ENCODE measurements at regions not wholly inside any gene's neighbourhood (a gene's known extent, or its start where the extent isn't known, plus 50 kb on each side); places are given as distances from the start of the nearest gene placed in this dataset.

DNA sequence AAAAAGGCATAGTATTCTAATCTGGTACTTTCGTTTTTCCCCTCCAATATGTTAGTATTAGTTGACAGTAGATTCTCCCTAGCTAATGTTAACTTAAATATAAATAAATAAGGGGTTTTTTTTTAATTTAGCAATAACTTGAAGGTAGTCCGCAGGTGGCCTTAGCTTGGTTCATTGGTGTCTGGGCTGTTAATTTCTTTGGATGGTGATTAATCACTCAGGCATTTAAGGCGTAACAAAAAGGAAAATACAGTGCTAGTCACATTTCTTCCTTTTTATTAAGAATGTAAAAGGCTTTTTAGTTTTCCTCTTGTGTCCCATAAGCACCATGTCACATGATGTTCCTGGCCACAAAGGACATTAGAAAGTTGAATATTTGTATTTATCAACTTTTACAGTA is 161.0 kb upstream of the POT1 start:
- Histone ChIP-seq H3K4me1 (no peaks in the 10 kb centered on the region), H3K9me3 (no peaks in the 10 kb centered on the region), H3K4me2 (no peak overlapping the region), H3K27ac (no peak overlapping the region), H3K4me3 (no peak overlapping the region)
- ChIA-PET CTCF (no interaction called here), POLR2A (no interaction called here)
- WGBS (ENCODE audit: missing lambda C conversion rate) = 24% methylated on average over 3 of the region's 3 CpGs
- no peak for TF ChIP-seq CHD2 (IDR thresholded peaks at IDR 0.05; ENCODE audit: low read length, partially characterized antibody)
- TF ChIP-seq, protein P1, sequence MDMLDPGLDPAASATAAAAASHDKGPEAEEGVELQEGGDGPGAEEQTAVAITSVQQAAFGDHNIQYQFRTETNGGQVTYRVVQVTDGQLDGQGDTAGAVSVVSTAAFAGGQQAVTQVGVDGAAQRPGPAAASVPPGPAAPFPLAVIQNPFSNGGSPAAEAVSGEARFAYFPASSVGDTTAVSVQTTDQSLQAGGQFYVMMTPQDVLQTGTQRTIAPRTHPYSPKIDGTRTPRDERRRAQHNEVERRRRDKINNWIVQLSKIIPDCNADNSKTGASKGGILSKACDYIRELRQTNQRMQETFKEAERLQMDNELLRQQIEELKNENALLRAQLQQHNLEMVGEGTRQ (IDR thresholded peaks at IDR 0.05) = 0 out of 2 replicates have a peak, but pooled peaks have one; percentile 4
- ATAC-seq = no peak
- DNase-seq (ENCODE audit: low read depth in 1 of 2, low spot score in 1 of 2) = no peak
- no peak for FAIRE-seq

DNA sequence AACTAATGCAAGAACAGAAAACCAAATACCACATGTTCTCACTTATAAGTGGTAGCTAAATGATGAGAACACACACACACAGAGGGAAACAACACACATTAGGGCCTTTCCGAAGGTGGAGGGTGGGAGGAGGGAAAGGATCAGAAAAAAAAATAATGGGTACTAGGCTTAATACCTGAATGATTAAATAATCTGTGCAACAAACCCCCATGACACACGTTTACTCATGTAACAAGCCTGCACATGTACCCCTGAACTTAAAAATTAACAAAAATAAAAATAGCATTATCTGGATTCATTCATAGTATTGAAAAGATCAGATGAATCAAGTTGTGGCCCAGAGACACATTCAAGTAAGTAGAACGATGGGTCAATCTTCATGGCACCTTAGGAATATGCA is 159.5 kb upstream of the POT1 start:
- DNase-seq (ENCODE audit: low read depth in 1 of 2, low spot score in 1 of 2) (no peak), FAIRE-seq (no peak), ATAC-seq (no peak)
- H3K9me3 ChIP-seq = no peaks in the 10 kb centered on the region
- TF ChIP-seq SMC3 (IDR thresholded peaks at IDR 0.05) (no peak), FOXS1 (CRISPR knock-in tag; IDR thresholded peaks at IDR 0.05) (no peak), NR3C1 (IDR thresholded peaks at IDR 0.05) (no peak), RFX5 (IDR thresholded peaks at IDR 0.05) (no peak), TFCP2L1 (CRISPR knock-in tag; IDR thresholded peaks at IDR 0.05) (no peak), RARB (CRISPR knock-in tag; IDR thresholded peaks at IDR 0.05) (no peak), ESRRA (IDR thresholded peaks at IDR 0.05; ENCODE audit: borderline replicate concordance, low read length) (no peak), RCOR1 (IDR thresholded peaks at IDR 0.05; ENCODE audit: low read depth, low read length) (no peak), MYC (IDR thresholded peaks at IDR 0.05; ENCODE audit: borderline replicate concordance, low read length) (no peak), POLR2AphosphoS2 (conservative IDR thresholded peaks at IDR 0.05; ENCODE audit: low read length) (no peak), NFE2L2 (conservative IDR thresholded peaks at IDR 0.05; ENCODE audit: low read length) (no peak), EP300 (IDR thresholded peaks at IDR 0.05) (no peak), HOXA7 (CRISPR knock-in tag; IDR thresholded peaks at IDR 0.05) (no peak), ZFP36 (IDR thresholded peaks at IDR 0.05; ENCODE audit: borderline replicate concordance, partially characterized antibody) (no peak)
- TF ChIP-seq, protein P2, sequence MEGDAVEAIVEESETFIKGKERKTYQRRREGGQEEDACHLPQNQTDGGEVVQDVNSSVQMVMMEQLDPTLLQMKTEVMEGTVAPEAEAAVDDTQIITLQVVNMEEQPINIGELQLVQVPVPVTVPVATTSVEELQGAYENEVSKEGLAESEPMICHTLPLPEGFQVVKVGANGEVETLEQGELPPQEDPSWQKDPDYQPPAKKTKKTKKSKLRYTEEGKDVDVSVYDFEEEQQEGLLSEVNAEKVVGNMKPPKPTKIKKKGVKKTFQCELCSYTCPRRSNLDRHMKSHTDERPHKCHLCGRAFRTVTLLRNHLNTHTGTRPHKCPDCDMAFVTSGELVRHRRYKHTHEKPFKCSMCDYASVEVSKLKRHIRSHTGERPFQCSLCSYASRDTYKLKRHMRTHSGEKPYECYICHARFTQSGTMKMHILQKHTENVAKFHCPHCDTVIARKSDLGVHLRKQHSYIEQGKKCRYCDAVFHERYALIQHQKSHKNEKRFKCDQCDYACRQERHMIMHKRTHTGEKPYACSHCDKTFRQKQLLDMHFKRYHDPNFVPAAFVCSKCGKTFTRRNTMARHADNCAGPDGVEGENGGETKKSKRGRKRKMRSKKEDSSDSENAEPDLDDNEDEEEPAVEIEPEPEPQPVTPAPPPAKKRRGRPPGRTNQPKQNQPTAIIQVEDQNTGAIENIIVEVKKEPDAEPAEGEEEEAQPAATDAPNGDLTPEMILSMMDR (IDR thresholded peaks at IDR 0.05) = no peak
- TF ChIP-seq, protein P3, sequence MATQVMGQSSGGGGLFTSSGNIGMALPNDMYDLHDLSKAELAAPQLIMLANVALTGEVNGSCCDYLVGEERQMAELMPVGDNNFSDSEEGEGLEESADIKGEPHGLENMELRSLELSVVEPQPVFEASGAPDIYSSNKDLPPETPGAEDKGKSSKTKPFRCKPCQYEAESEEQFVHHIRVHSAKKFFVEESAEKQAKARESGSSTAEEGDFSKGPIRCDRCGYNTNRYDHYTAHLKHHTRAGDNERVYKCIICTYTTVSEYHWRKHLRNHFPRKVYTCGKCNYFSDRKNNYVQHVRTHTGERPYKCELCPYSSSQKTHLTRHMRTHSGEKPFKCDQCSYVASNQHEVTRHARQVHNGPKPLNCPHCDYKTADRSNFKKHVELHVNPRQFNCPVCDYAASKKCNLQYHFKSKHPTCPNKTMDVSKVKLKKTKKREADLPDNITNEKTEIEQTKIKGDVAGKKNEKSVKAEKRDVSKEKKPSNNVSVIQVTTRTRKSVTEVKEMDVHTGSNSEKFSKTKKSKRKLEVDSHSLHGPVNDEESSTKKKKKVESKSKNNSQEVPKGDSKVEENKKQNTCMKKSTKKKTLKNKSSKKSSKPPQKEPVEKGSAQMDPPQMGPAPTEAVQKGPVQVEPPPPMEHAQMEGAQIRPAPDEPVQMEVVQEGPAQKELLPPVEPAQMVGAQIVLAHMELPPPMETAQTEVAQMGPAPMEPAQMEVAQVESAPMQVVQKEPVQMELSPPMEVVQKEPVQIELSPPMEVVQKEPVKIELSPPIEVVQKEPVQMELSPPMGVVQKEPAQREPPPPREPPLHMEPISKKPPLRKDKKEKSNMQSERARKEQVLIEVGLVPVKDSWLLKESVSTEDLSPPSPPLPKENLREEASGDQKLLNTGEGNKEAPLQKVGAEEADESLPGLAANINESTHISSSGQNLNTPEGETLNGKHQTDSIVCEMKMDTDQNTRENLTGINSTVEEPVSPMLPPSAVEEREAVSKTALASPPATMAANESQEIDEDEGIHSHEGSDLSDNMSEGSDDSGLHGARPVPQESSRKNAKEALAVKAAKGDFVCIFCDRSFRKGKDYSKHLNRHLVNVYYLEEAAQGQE (IDR thresholded peaks at IDR 0.05) = no peak
- POLR2A ChIA-PET = no interaction called here
- no peaks in the 10 kb centered on the region for H3K4me1 ChIP-seq
- no peak overlapping the region for H3K27ac ChIP-seq
- CTCF ChIA-PET = no interaction called here
- 2% methylated on average over 3 of the region's 3 CpGs for WGBS (ENCODE audit: missing lambda C conversion rate)
- no peak overlapping the region for H3K4me3 ChIP-seq
- no peak overlapping the region for H3K4me2 ChIP-seq

DNA sequence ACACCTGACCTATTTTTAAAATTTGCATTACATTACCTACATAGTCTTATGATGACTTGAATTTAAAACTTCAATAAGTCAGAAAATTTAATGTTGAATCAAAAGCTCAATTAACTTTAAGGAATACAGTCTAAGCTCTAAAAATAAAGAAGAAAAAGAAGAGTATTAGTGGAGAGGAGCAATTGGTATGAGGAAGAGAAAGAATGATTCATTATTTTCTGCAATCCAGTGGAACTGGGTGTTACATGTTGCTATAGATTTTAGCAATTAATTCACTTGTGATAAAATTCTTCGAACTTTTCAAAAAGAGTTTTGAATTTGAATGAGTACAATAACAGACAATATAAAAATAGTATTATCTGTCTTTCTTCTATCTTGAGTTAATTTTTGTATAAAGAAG is 158.9 kb upstream of the POT1 start:
- no peak overlapping the region for H3K4me3 ChIP-seq
- H3K27ac ChIP-seq = no peak overlapping the region
- no peak for TF ChIP-seq MAZ (IDR thresholded peaks at IDR 0.05; ENCODE audit: borderline replicate concordance, low read depth, low read length)
- TF ChIP-seq FOSB (CRISPR knock-in tag; IDR thresholded peaks at IDR 0.05) = no peak
- no peak for TF ChIP-seq NR3C1 (IDR thresholded peaks at IDR 0.05)
- TF ChIP-seq MYC (IDR thresholded peaks at IDR 0.05; ENCODE audit: borderline replicate concordance, low read length) = no peak
- TF ChIP-seq ZFP36 (IDR thresholded peaks at IDR 0.05; ENCODE audit: borderline replicate concordance, partially characterized antibody) = no peak
- TF ChIP-seq, protein P4, sequence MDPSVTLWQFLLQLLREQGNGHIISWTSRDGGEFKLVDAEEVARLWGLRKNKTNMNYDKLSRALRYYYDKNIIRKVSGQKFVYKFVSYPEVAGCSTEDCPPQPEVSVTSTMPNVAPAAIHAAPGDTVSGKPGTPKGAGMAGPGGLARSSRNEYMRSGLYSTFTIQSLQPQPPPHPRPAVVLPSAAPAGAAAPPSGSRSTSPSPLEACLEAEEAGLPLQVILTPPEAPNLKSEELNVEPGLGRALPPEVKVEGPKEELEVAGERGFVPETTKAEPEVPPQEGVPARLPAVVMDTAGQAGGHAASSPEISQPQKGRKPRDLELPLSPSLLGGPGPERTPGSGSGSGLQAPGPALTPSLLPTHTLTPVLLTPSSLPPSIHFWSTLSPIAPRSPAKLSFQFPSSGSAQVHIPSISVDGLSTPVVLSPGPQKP (IDR thresholded peaks at IDR 0.05; ENCODE audit: low read depth, low read length) = no peak
- TF ChIP-seq SMC3 (IDR thresholded peaks at IDR 0.05) = no peak
- TF ChIP-seq, protein P5, sequence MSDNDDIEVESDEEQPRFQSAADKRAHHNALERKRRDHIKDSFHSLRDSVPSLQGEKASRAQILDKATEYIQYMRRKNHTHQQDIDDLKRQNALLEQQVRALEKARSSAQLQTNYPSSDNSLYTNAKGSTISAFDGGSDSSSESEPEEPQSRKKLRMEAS (IDR thresholded peaks at IDR 0.05) = no peak
- WGBS (ENCODE audit: missing lambda C conversion rate) = 6% methylated on average over 1 of the region's 1 CpG
- ChIA-PET CTCF (no interaction called here), POLR2A (no interaction called here)
- FAIRE-seq = no peak
- ATAC-seq = no peak
- DNase-seq (ENCODE audit: low read depth in 1 of 2, low spot score in 1 of 2) = no peak
- H3K4me2 ChIP-seq = no peak overlapping the region
- no peaks in the 10 kb centered on the region for H3K4me1 ChIP-seq
- H3K9me3 ChIP-seq = no peaks in the 10 kb centered on the region
